Activated CD8-positive, alpha-beta T cell treated with anti-CD3 and anti-CD28 coated beads for 36 hours (primary cell): ENCODE measurements at regions not wholly inside any gene's neighbourhood (a gene's known extent, or its start where the extent isn't known, plus 50 kb on each side); places are given as distances from the start of the nearest gene placed in this dataset.

ENCODE experiments used
- ATAC-seq: fragments of 200-7000 bp; cut with Tn5 transposase; one replicate; pipeline ENCODE4 v1.10.0; 2021; ENCODE audit warnings: mild to moderate bottlenecking, moderate library complexity
- CTCF ChIA-PET: fragments of 350-600 bp; sonication (Branson Sonifier 250); formaldehyde crosslinking; loops from one replicate; lab custom pipeline; 2021; ENCODE audit warnings: antibody characterized with exemption; lab: Charles Lee
- POLR2A ChIA-PET: fragments of 350-600 bp; sonication (Branson Sonifier 250); formaldehyde crosslinking; loops from one replicate; lab custom pipeline; 2021; ENCODE audit warnings: antibody characterized with exemption; lab: Charles Lee
- DNase-seq: peaks from one replicate; pipeline ENCODE4 v3.0.0-alpha.2; 2020
- H3K27ac Mint-ChIP-seq: one replicate; pipeline ENCODE4 v1.8.0; 2021; ENCODE audit warnings: mild to moderate bottlenecking, mixed read lengths
- H3K27me3 Mint-ChIP-seq: one replicate; pipeline ENCODE4 v1.8.0; 2021; ENCODE audit warnings: mixed read lengths
- H3K36me3 Mint-ChIP-seq: one replicate; pipeline ENCODE4 v1.8.0; 2021; ENCODE audit warnings: low read depth, mixed read lengths
- H3K4me1 Mint-ChIP-seq: one replicate; pipeline ENCODE4 v1.8.0; 2021; ENCODE audit warnings: low read depth, mixed read lengths
- H3K4me3 Mint-ChIP-seq: one replicate; pipeline ENCODE4 v1.8.0; 2021; ENCODE audit warnings: mild to moderate bottlenecking, moderate library complexity, mixed read lengths
- H3K9me3 Mint-ChIP-seq: one replicate; pipeline ENCODE4 v1.8.0; 2021; ENCODE audit warnings: mixed read lengths
- CTCF ChIP-seq: fragments of 200-600 bp; IDR thresholded peaks from one replicate; pipeline ENCODE4 v1.8.0; 2022; ENCODE audit warnings: antibody characterized with exemption, mild to moderate bottlenecking
- intact Hi-C: fragments of 100-400 bp; cut with micrococcal nuclease; formaldehyde crosslinking; loops from one replicate; pipeline ENCODE4 v1.10.0; 2022

DNA sequence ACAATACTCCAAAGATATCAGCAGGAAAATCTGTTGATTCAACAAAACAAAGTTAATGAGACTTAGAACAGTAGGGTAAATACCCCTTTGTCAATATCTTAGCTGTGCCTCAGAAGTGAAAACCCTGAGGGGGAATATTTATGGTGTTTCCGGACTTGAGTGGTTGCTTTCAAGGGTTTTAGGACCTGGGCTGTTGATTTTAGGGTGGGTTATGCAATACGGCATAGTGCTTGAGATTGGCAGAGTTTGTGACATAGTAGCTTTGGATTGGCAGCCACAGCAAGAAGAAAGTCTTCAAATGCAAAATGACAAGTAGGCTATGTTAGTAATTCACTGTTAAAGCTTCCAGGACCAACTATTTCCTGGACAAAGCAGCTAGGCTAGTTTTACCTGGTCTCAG, 826.3 kb upstream of the CDH2 start:
- ATAC-seq (no peak), DNase-seq (no peak)
- Mint-ChIP-seq H3K9me3 (peaks cover 7% of the 10 kb centered on the region), H3K4me3 (no peak overlapping the region), H3K27me3 (no peaks in the 10 kb centered on the region), H3K27ac (no peak overlapping the region), H3K36me3 (no peaks in the 10 kb centered on the region), H3K4me1 (no peaks in the 10 kb centered on the region)
- POLR2A ChIA-PET = no interaction called here
- intact Hi-C loops = no loop called here
- TF ChIP-seq CTCF = no peak
- CTCF ChIA-PET = interaction anchor here (0.6 to 0.7 kb wide), 2 partner anchors 39 to 756 kb away, joined by 3 read pairs; no protein-coding TSS in a partner anchor

DNA sequence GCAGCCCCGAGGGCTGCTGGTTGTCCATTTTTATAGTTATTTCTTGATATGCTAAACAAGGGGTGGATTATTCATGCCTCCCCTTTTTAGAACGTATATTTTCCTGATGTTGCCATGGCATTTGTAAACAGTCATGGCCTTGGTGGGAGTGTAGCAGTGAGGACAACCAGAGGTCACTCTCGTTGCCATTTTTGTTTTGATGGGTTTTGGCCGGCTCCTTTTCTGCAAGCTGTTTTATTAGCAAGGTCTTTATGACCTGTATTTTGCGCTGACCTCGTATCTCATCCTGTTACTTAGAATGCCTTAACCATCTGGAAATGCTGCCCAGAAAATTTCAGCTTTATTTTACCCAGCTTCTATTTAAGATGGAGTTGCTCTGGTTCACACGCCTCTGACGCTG, 825.8 kb upstream of the CDH2 start:
- Mint-ChIP-seq H3K4me1 (no peaks in the 10 kb centered on the region), H3K27ac (no peak overlapping the region), H3K27me3 (no peaks in the 10 kb centered on the region), H3K9me3 (peaks cover 7% of the 10 kb centered on the region), H3K4me3 (no peak overlapping the region), H3K36me3 (no peaks in the 10 kb centered on the region)
- DNase-seq (no peak), ATAC-seq (no peak)
- ChIA-PET POLR2A (no interaction called here), CTCF (interaction anchor here (0.6 to 0.7 kb wide), 2 partner anchors 39 to 755 kb away, joined by 3 read pairs; no protein-coding TSS in a partner anchor)
- TF ChIP-seq CTCF = no peak
- intact Hi-C loops = no loop called here

- no peak for DNase-seq
- Mint-ChIP-seq H3K9me3 (peaks cover 7% of the 10 kb centered on the region), H3K27me3 (no peaks in the 10 kb centered on the region), H3K4me1 (no peaks in the 10 kb centered on the region), H3K27ac (no peak overlapping the region), H3K36me3 (no peaks in the 10 kb centered on the region), H3K4me3 (no peak overlapping the region)
- no peak for ATAC-seq
- ChIA-PET POLR2A (no interaction called here), CTCF (no interaction called here)
- TF ChIP-seq CTCF = no peak
- intact Hi-C loops = no loop called here
These were observed 822.8 kb upstream of the CDH2 start for GRCh38 chr18:28999726-29000125.

GRCh38 chr18:28995319-28995718, 818.4 kb upstream of the CDH2 start:
- ChIA-PET POLR2A (no interaction called here), CTCF (no interaction called here)
- Mint-ChIP-seq H3K36me3 (no peaks in the 10 kb centered on the region), H3K27ac (no peak overlapping the region), H3K4me1 (no peaks in the 10 kb centered on the region), H3K4me3 (no peak overlapping the region), H3K9me3 (peaks cover 7% of the 10 kb centered on the region), H3K27me3 (no peaks in the 10 kb centered on the region)
- TF ChIP-seq CTCF = no peak
- DNase-seq (no peak), ATAC-seq (no peak)
- intact Hi-C loops = no loop called here

GRCh38 chr18:28984731-28985130, 807.8 kb upstream of the CDH2 start:
- POLR2A ChIA-PET = no interaction called here
- no peak for TF ChIP-seq CTCF
- intact Hi-C loops = no loop called here

More at GRCh38 chr18:28984731-28985130, 807.8 kb upstream of the CDH2 start:
- Mint-ChIP-seq H3K9me3 (peaks cover 5% of the 10 kb centered on the region), H3K27ac (no peak overlapping the region), H3K4me1 (no peaks in the 10 kb centered on the region), H3K27me3 (no peaks in the 10 kb centered on the region), H3K36me3 (no peaks in the 10 kb centered on the region), H3K4me3 (no peak overlapping the region)
- DNase-seq = no peak
- no peak for ATAC-seq
- CTCF ChIA-PET = no interaction called here
